HG03280 (cell line): ENCODE measurements at regions not wholly inside any gene's neighbourhood (a gene's known extent, or its start where the extent isn't known, plus 50 kb on each side); places are given as distances from the start of the nearest gene placed in this dataset.

Source experiments
- ATAC-seq: cut with Tn5 transposase; IDR thresholded peaks from one replicate; pipeline ENCODE4 v1.9.1; 2021; ENCODE audit warnings: mild to moderate bottlenecking, moderate library complexity; ENCODE audit not compliant: unreplicated experiment

GRCh38 chr1:30638811-30639210 is 84.6 kb downstream of the MATN1 start:
- ATAC-seq: no peak

GRCh38 chr1:30638086-30638485 is 85.3 kb downstream of the MATN1 start:
- ATAC-seq: no peak

GRCh38 chr1:30637183-30637980 is 86.0 kb downstream of the MATN1 start:
- ATAC-seq: no peak

GRCh38 chr1:30636621-30637020 is 86.8 kb downstream of the MATN1 start:
- ATAC-seq: no peak

GRCh38 chr1:30635391-30635975 is 87.9 kb downstream of the MATN1 start:
- no peak for ATAC-seq

- ATAC-seq: no peak
These were observed 88.9 kb downstream of the MATN1 start for GRCh38 chr1:30634507-30634906.

GRCh38 chr1:30633294-30633693 is 90.1 kb downstream of the MATN1 start:
- no peak for ATAC-seq

GRCh38 chr1:30632481-30632880 is 90.9 kb downstream of the MATN1 start:
- no peak for ATAC-seq

GRCh38 chr1:30631700-30632099 is 91.7 kb downstream of the MATN1 start:
- no peak for ATAC-seq

- ATAC-seq: no peak
These were observed 93.9 kb downstream of the MATN1 start for GRCh38 chr1:30629501-30629900.

GRCh38 chr1:30627994-30628393 is 95.4 kb downstream of the MATN1 start:
- no peak for ATAC-seq

GRCh38 chr1:30627206-30627605 is 96.2 kb downstream of the MATN1 start:
- no peak for ATAC-seq

- no peak for ATAC-seq
These were observed 100.0 kb downstream of the MATN1 start for GRCh38 chr1:30623431-30623830.

- no peak for ATAC-seq
These were observed 103.8 kb downstream of the MATN1 start for GRCh38 chr1:30619619-30620018.

- ATAC-seq: no peak
These were observed 105.0 kb downstream of the MATN1 start for GRCh38 chr1:30618335-30618747.

- no peak for ATAC-seq
These were observed 106.6 kb downstream of the MATN1 start for GRCh38 chr1:30616759-30617158.

GRCh38 chr1:30615816-30616590 is 107.4 kb downstream of the MATN1 start:
- ATAC-seq: no peak

GRCh38 chr1:30615076-30615795 is 108.1 kb downstream of the MATN1 start:
- ATAC-seq: no peak

GRCh38 chr1:30613188-30613587 is 110.2 kb downstream of the MATN1 start:
- no peak for ATAC-seq

- no peak for ATAC-seq
These were observed 110.8 kb downstream of the MATN1 start for GRCh38 chr1:30612536-30613065.

GRCh38 chr1:30611741-30612309 is 111.6 kb downstream of the MATN1 start:
- no peak for ATAC-seq
